H1 (cell line): ENCODE measurements at regions not wholly inside any gene's neighbourhood (a gene's known extent, or its start where the extent isn't known, plus 50 kb on each side); places are given as distances from the start of the nearest gene placed in this dataset.

Experiments used
- CTCF ChIA-PET: fragments of 300-600 bp; sonication (Branson Sonifier 250); formaldehyde crosslinking; loops from one replicate; lab custom pipeline; 2021; ENCODE audit not compliant: partially characterized antibody; lab: Charles Lee
- POLR2A ChIA-PET: fragments of 300-600 bp; sonication (Branson Sonifier 250); formaldehyde crosslinking; loops from one replicate; lab custom pipeline; 2021; ENCODE audit warnings: inconsistent platforms; ENCODE audit not compliant: partially characterized antibody; lab: Charles Lee
- DNase-seq, 2 experiments: peaks; one replicate each; pipeline versions ENCODE4 v3.0.0 to v3.0.0-alpha.2; 2010 to 2022; ENCODE audit warnings: low spot score in 2 of 2, low read depth in 1 of 2, mixed read lengths in 1 of 2
- FAIRE-seq: peaks from 2 replicates; lab custom pipeline; 2011; peaks lifted over from hg19 to GRCh38; lab: Jason Lieb, UNC
- H2AFZ ChIP-seq: 2 replicates; pipeline ENCODE4 v1.8.1; 2012; ENCODE audit warnings: low read length, inconsistent platforms
- H2AK5ac ChIP-seq: 2 replicates; pipeline ENCODE4 v1.6.1; 2013; ENCODE audit warnings: low read depth, low read length
- H2BK120ac ChIP-seq: replicated peaks from 2 replicates; pipeline ENCODE3; 2013; ENCODE audit warnings: low read depth, low read length, inconsistent platforms
- H2BK12ac ChIP-seq: 2 replicates; pipeline ENCODE4 v1.6.1; 2013; ENCODE audit warnings: low read depth, low read length
- H2BK15ac ChIP-seq: 2 replicates; pipeline ENCODE4 v1.6.1; 2013; ENCODE audit warnings: low read length
- H2BK20ac ChIP-seq: 2 replicates; pipeline ENCODE4 v1.6.1; 2013; ENCODE audit warnings: low read length
- H2BK5ac ChIP-seq: 2 replicates; pipeline ENCODE4 v1.6.1; 2013; ENCODE audit warnings: low read depth, low read length
- H3K14ac ChIP-seq: 2 replicates; pipeline ENCODE4 v1.6.1; 2013; ENCODE audit warnings: inconsistent platforms; ENCODE audit not compliant: insufficient read length
- H3K18ac ChIP-seq: 2 replicates; pipeline ENCODE4 v1.6.1; 2013; ENCODE audit warnings: low read length; ENCODE audit errors: extremely low read depth
- H3K23ac ChIP-seq: 2 replicates; pipeline ENCODE4 v1.6.1; 2013; ENCODE audit warnings: inconsistent platforms; ENCODE audit not compliant: insufficient read length
- H3K23me2 ChIP-seq: 2 replicates; pipeline ENCODE4 v1.6.1; 2013; ENCODE audit warnings: low read depth, low read length
- H3K27ac ChIP-seq: 2 replicates; pipeline ENCODE4 v1.6.1; 2011; ENCODE audit warnings: low read depth, low read length, inconsistent platforms
- H3K27me3 ChIP-seq, 4 experiments: replicated peaks in 1 of 4; 1 replicate in 1 of 4; 2 replicates in 3 of 4; pipeline versions ENCODE4 v1.6.1 to v1.8.1; 2011 to 2013; ENCODE audit warnings: low read length in 3 of 4, mild to moderate bottlenecking in 3 of 4, inconsistent platforms in 2 of 4, mixed read lengths in 2 of 4, moderate library complexity in 1 of 4; ENCODE audit not compliant: control insufficient read depth in 3 of 4, insufficient read depth in 3 of 4; ENCODE audit errors: extremely low read depth in 1 of 4
- H3K36me3 ChIP-seq, 4 experiments: 2 replicates each; pipeline versions ENCODE4 v1.6.1 to v1.8.1; 2011 to 2013; ENCODE audit warnings: mild to moderate bottlenecking in 4 of 4, low read length in 3 of 4, moderate library complexity in 2 of 4, control low read depth in 1 of 4, inconsistent platforms in 1 of 4; ENCODE audit not compliant: insufficient read depth in 4 of 4, control insufficient read depth in 2 of 4
- H3K4ac ChIP-seq: replicated peaks from 2 replicates; pipeline ENCODE3; 2013; ENCODE audit warnings: low read length, low read depth, mixed read lengths, inconsistent platforms; ENCODE audit not compliant: insufficient read length
- H3K4me1 ChIP-seq, 4 experiments: replicated peaks in 1 of 4; 1 replicate in 1 of 4; 2 replicates in 3 of 4; pipeline versions ENCODE4 v1.6.1 to v1.8.1; 2011 to 2013; ENCODE audit warnings: low read length in 3 of 4, inconsistent platforms in 2 of 4, mixed read lengths in 1 of 4; ENCODE audit not compliant: insufficient read depth in 4 of 4, control insufficient read depth in 3 of 4
- H3K4me2 ChIP-seq, 2 experiments: 2 replicates each; pipeline versions ENCODE4 v1.6.1 to v1.8.1; 2011 to 2013; ENCODE audit warnings: low read depth in 2 of 2, low read length in 2 of 2, control low read depth in 1 of 2, inconsistent platforms in 1 of 2, mild to moderate bottlenecking in 1 of 2; ENCODE audit not compliant: insufficient read depth in 1 of 2
- H3K4me3 ChIP-seq, 4 experiments: fragments of 200-600, 300-600 bp in 1 of 4; sonication (generic), shearing (Covaris generic), sonication (Bioruptor Twin) in 1 of 4; 2 replicates each; pipeline versions ENCODE4 v1.5.1 to v1.8.1; 2011 to 2016; ENCODE audit warnings: low read length in 4 of 4, low read depth in 3 of 4, control low read depth in 2 of 4, inconsistent platforms in 2 of 4, mild to moderate bottlenecking in 2 of 4, mixed read lengths in 1 of 4, moderate library complexity in 1 of 4; ENCODE audit not compliant: insufficient read depth in 2 of 4; ENCODE audit errors: extremely low read depth in 1 of 4
- H3K56ac ChIP-seq: replicated peaks from 2 replicates; pipeline ENCODE3; 2013; ENCODE audit warnings: low read depth, mild to moderate bottlenecking, mixed read lengths, low read length, inconsistent platforms; ENCODE audit not compliant: insufficient read length
- H3K79me1 ChIP-seq: 2 replicates; pipeline ENCODE4 v1.6.1; 2013; ENCODE audit warnings: low read depth, low read length, control low read depth
- H3K79me2 ChIP-seq, 2 experiments: 2 replicates each; pipeline versions ENCODE4 v1.6.1 to v1.8.1; 2012 to 2013; ENCODE audit warnings: low read length in 2 of 2, mild to moderate bottlenecking in 2 of 2, inconsistent platforms in 1 of 2; ENCODE audit not compliant: insufficient read depth in 2 of 2, control insufficient read depth in 1 of 2
- H3K9ac ChIP-seq, 4 experiments: replicated peaks in 1 of 4; 1 replicate in 1 of 4; 2 replicates in 3 of 4; pipeline versions ENCODE4 v1.6.1 to v1.8.1; 2011 to 2013; ENCODE audit warnings: low read depth in 3 of 4, low read length in 3 of 4, control low read depth in 2 of 4, mild to moderate bottlenecking in 2 of 4, moderate library complexity in 2 of 4, inconsistent platforms in 1 of 4; ENCODE audit errors: extremely low read depth in 1 of 4
- H3K9me3 ChIP-seq, 2 experiments: 2 replicates each; pipeline versions ENCODE4 v1.6.1 to v1.8.1; 2012 to 2013; ENCODE audit warnings: mild to moderate bottlenecking in 2 of 2, moderate library complexity in 2 of 2, control low read depth in 1 of 2, inconsistent platforms in 1 of 2, low read depth in 1 of 2, low read length in 1 of 2, mixed read lengths in 1 of 2; ENCODE audit not compliant: insufficient read depth in 2 of 2
- H4K20me1 ChIP-seq, 2 experiments: replicated peaks in 1 of 2; 2 replicates each; pipeline versions ENCODE3 to v1.8.1; 2011 to 2013; ENCODE audit warnings: inconsistent platforms in 2 of 2, low read length in 2 of 2, mild to moderate bottlenecking in 1 of 2; ENCODE audit not compliant: insufficient read depth in 2 of 2, control insufficient read depth in 1 of 2
- H4K5ac ChIP-seq: 2 replicates; pipeline ENCODE4 v1.6.1; 2013; ENCODE audit warnings: low read length, low read depth, mixed read lengths, inconsistent platforms; ENCODE audit not compliant: insufficient read length
- H4K8ac ChIP-seq: 2 replicates; pipeline ENCODE4 v1.8.0; 2013; ENCODE audit warnings: mild to moderate bottlenecking, moderate library complexity, low read length, inconsistent platforms; ENCODE audit not compliant: insufficient read depth; ENCODE audit errors: extremely low read depth
- H4K91ac ChIP-seq: replicated peaks from 2 replicates; pipeline ENCODE3; 2013; ENCODE audit warnings: low read length, mixed read lengths, inconsistent platforms; ENCODE audit not compliant: insufficient read length
- ATF2 ChIP-seq: IDR thresholded peaks from 2 replicates; pipeline ENCODE4 v1.6.1; 2012; ENCODE audit warnings: low read length, inconsistent platforms
- EGR1 ChIP-seq: IDR thresholded peaks from 2 replicates; pipeline ENCODE4 v1.6.1; 2011; ENCODE audit warnings: low read depth, low read length, borderline replicate concordance
- FOSL1 ChIP-seq: IDR thresholded peaks from 2 replicates; pipeline ENCODE4 v1.6.1; 2011; ENCODE audit warnings: mild to moderate bottlenecking, low read depth, low read length, moderate library complexity; ENCODE audit not compliant: insufficient read depth
- HDAC6 ChIP-seq: IDR thresholded peaks from one replicate; pipeline ENCODE4 v1.7.1; 2012; ENCODE audit warnings: low read depth, mild to moderate bottlenecking, inconsistent platforms, low read length, moderate library complexity
- NRF1 ChIP-seq: IDR thresholded peaks from 2 replicates; pipeline ENCODE4 v1.6.1; 2011; ENCODE audit warnings: mild to moderate bottlenecking, low read depth, low read length, improper control_type of control experiment
- PHF8 ChIP-seq: fragments of 200-600 bp; sonication (generic); conservative IDR thresholded peaks from 2 replicates; pipeline ENCODE4 v1.7.1; 2012; ENCODE audit warnings: low read depth, mild to moderate bottlenecking, inconsistent platforms, low read length, moderate library complexity
- RNF2 ChIP-seq: fragments of 200-900, 300-1000 bp; sonication (generic); IDR thresholded peaks from 2 replicates; pipeline ENCODE4 v1.7.1; 2016; ENCODE audit warnings: borderline replicate concordance, low read depth, mild to moderate bottlenecking, antibody characterized with exemption, low read length; ENCODE audit not compliant: poor library complexity, severe bottlenecking; ENCODE audit errors: missing control alignments
- SRF ChIP-seq: IDR thresholded peaks from 2 replicates; pipeline ENCODE4 v1.6.1; 2011; ENCODE audit warnings: mild to moderate bottlenecking, low read depth, low read length, moderate library complexity
- TCF12 ChIP-seq: IDR thresholded peaks from 2 replicates; pipeline ENCODE4 v1.6.1; 2011; ENCODE audit warnings: low read depth, mild to moderate bottlenecking, low read length
- WGBS, 2 experiments: shearing (Covaris generic) in 1 of 2; methylation state at CpG; one replicate each; pipeline versions ENCODE4 v1.1.6 to v1.1.7; 2013 to 2015; ENCODE audit warnings: low lambda C conversion rate in 2 of 2, mixed read lengths in 2 of 2, inconsistent platforms in 1 of 2, low coverage in 1 of 2, missing lambda C conversion rate in 1 of 2; ENCODE audit not compliant: insufficient replicate concordance in 2 of 2, insufficient coverage in 1 of 2, insufficient read length in 1 of 2; ENCODE audit errors: extremely low coverage in 1 of 2, missing lambda C conversion rate in 1 of 2; 5-methylcytosine and 5-hydroxymethylcytosine counted together

GRCh38 chr20:51306521-51307358 is 235.8 kb downstream of the NFATC2 start:
- ChIA-PET POLR2A (interaction anchor here (3.8 to 5.2 kb wide), 2 partner anchors 85 to 315 kb away, joined by 13 to 30 read pairs; no protein-coding TSS in a partner anchor), CTCF (interaction anchor here (0.6 to 8.2 kb wide), 71 partner anchors 8 to 727 kb away, joined by 3 to 245 read pairs (median 4); no protein-coding TSS in a partner anchor)
- peak overlapping the region; percentile 77 for H2BK20ac ChIP-seq
- H3K4me2 ChIP-seq: peak overlapping the region in 1 of 2 experiments; percentile 52; a peak in 2 of 4 replicates
- H3K18ac ChIP-seq: peak overlapping the region; percentile 33; the same call in 1 of the 2 replicates
- 0 out of 2 replicates have a peak, but pooled peaks cover 2% of the 10 kb centered on the region for H3K23me2 ChIP-seq
- no peak overlapping the region for H2BK15ac ChIP-seq
- peak overlapping the region; percentile 75 for H2BK120ac ChIP-seq
- H3K27ac ChIP-seq: no peak overlapping the region
- peak overlapping the region; percentile 56 for H4K91ac ChIP-seq
- peak overlapping the region; percentile 18; the same call in 1 of the 2 replicates for H2AK5ac ChIP-seq
- WGBS, 2 experiments: 30% methylated on average over 29 of the region's 29 CpGs; no CpG with 5 or more reads in 1 of the 2 experiments
- H3K56ac ChIP-seq: no peak overlapping the region
- H3K79me1 ChIP-seq: no peaks in the 10 kb centered on the region
- peak overlapping the region; percentile 84; the same call in 1 of the 2 replicates for H2BK12ac ChIP-seq
- DNase-seq: peak; percentile 65 to 92
- peaks cover 15 to 35% (median 27%) of the 10 kb centered on the region in 4 experiments for H3K4me1 ChIP-seq
- H3K79me2 ChIP-seq: no peaks in the 10 kb centered on the region
- H3K4me3 ChIP-seq: peak overlapping the region in 1 of 4 experiments; percentile 13; a peak in 2 of 8 replicates
- no peak overlapping the region for H3K23ac ChIP-seq
- no peaks in the 10 kb centered on the region for H4K20me1 ChIP-seq
- H2BK5ac ChIP-seq: 0 out of 2 replicates have a peak overlapping the region, but pooled peaks have one; percentile 8
- H3K9me3 ChIP-seq: peaks cover 7 to 9% of the 10 kb centered on the region in 2 experiments
- peak overlapping the region; percentile 72; the same call in 1 of the 2 replicates for H4K8ac ChIP-seq
- no peak for FAIRE-seq
- peak overlapping the region; percentile 25 for H3K4ac ChIP-seq
- H4K5ac ChIP-seq: no peak overlapping the region
- no peak overlapping the region for H3K9ac ChIP-seq
- H2AFZ ChIP-seq: no peak overlapping the region
- no peak overlapping the region for H3K14ac ChIP-seq
- H3K36me3 ChIP-seq: peaks cover 0 to 6% (median 0%) of the 10 kb centered on the region in 4 experiments; a peak in 2 of 8 replicates
- H3K27me3 ChIP-seq: peaks cover 2 to 16% (median 13%) of the 10 kb centered on the region in 4 experiments; a peak in 5 of 7 replicates
- TF ChIP-seq FOSL1: no peak
- TF ChIP-seq PHF8: no peak
- no peak for TF ChIP-seq SRF
- TF ChIP-seq HDAC6: no peak
- TF ChIP-seq RNF2: no peak
- no peak for TF ChIP-seq ATF2
- TF ChIP-seq EGR1: no peak
- no peak for TF ChIP-seq NRF1
- TF ChIP-seq TCF12: peak; percentile 41; the same call in 1 of the 2 replicates
